C1 segment of cervical spinal cord (tissue), 14 donors: ENCODE measurements at regions not wholly inside any gene's neighbourhood (a gene's known extent, or its start where the extent isn't known, plus 50 kb on each side); places are given as distances from the start of the nearest gene placed in this dataset.

Source experiments
- DNase-seq, 14 donors: peaks; one replicate each; lab custom pipeline; 2025; lab: John Stamatoyannopoulos, UW

GRCh38 chr5:125134216-125135081 lies 388.0 kb upstream of the ZNF608 start:
- no peak for DNase-seq

- DNase-seq = no peak
Measured at GRCh38 chr5:125137535-125137934, 391.1 kb upstream of the ZNF608 start.

- DNase-seq = no peak
Measured at GRCh38 chr5:125138266-125138665, 391.8 kb upstream of the ZNF608 start.

- DNase-seq = no peak
Measured at GRCh38 chr5:125139590-125139989, 393.2 kb upstream of the ZNF608 start.

GRCh38 chr5:125140220-125140619 lies 393.8 kb upstream of the ZNF608 start:
- DNase-seq = no peak

- DNase-seq = peak in 1 of 14 donors; percentile 11
Measured at GRCh38 chr5:125140855-125141254, 394.4 kb upstream of the ZNF608 start.

GRCh38 chr5:125142458-125142857 lies 396.0 kb upstream of the ZNF608 start:
- DNase-seq = no peak

GRCh38 chr5:125143011-125143410 lies 396.6 kb upstream of the ZNF608 start:
- DNase-seq = no peak

- DNase-seq = no peak
Measured at GRCh38 chr5:125148076-125148475, 401.6 kb upstream of the ZNF608 start.

- DNase-seq = no peak
Measured at GRCh38 chr5:125148706-125149105, 402.3 kb upstream of the ZNF608 start.

GRCh38 chr5:125149110-125149509 lies 402.7 kb upstream of the ZNF608 start:
- no peak for DNase-seq

- no peak for DNase-seq
Measured at GRCh38 chr5:125149527-125149926, 403.1 kb upstream of the ZNF608 start.

GRCh38 chr5:125150041-125150669 lies 403.7 kb upstream of the ZNF608 start:
- no peak for DNase-seq

GRCh38 chr5:125151150-125151900 lies 404.9 kb upstream of the ZNF608 start:
- DNase-seq = peak in 1 of 14 donors; percentile 9

- no peak for DNase-seq
Measured at GRCh38 chr5:125152044-125152443, 405.6 kb upstream of the ZNF608 start.

- no peak for DNase-seq
Measured at GRCh38 chr5:125152461-125153189, 406.2 kb upstream of the ZNF608 start.

- DNase-seq = no peak
Measured at GRCh38 chr5:125153231-125153630, 406.8 kb upstream of the ZNF608 start.

GRCh38 chr5:125154301-125155110 lies 408.1 kb upstream of the ZNF608 start:
- no peak for DNase-seq

GRCh38 chr5:125160787-125161502 lies 414.5 kb upstream of the ZNF608 start:
- DNase-seq = no peak

GRCh38 chr5:125162714-125163113 lies 416.3 kb upstream of the ZNF608 start:
- no peak for DNase-seq
